Stomach (tissue), 4 donors: ENCODE measurements at regions not wholly inside any gene's neighbourhood (a gene's known extent, or its start where the extent isn't known, plus 50 kb on each side); places are given as distances from the start of the nearest gene placed in this dataset.

Experiments
- POLR2A ChIP-seq, 4 donors: fragments of 450-650 bp; IDR thresholded peaks; one replicate each; pipeline ENCODE4 v1.6.1; 2016; ENCODE audit warnings: antibody characterized with exemption in 4 of 4, control low read depth in 2 of 4, mild to moderate bottlenecking in 1 of 4, moderate library complexity in 1 of 4
- TF ChIP-seq, protein P1 (sequence below), 7 experiments: fragments of 450-650 bp in 4 of 7; fragments of 200-600 bp in 3 of 7; sonication (generic) in 3 of 7; IDR thresholded peaks; one replicate each; pipeline ENCODE4 v1.5.1; 2016 to 2019; ENCODE audit warnings: antibody characterized with exemption in 7 of 7, control low read depth in 2 of 7, mild to moderate bottlenecking in 1 of 7

DNA sequence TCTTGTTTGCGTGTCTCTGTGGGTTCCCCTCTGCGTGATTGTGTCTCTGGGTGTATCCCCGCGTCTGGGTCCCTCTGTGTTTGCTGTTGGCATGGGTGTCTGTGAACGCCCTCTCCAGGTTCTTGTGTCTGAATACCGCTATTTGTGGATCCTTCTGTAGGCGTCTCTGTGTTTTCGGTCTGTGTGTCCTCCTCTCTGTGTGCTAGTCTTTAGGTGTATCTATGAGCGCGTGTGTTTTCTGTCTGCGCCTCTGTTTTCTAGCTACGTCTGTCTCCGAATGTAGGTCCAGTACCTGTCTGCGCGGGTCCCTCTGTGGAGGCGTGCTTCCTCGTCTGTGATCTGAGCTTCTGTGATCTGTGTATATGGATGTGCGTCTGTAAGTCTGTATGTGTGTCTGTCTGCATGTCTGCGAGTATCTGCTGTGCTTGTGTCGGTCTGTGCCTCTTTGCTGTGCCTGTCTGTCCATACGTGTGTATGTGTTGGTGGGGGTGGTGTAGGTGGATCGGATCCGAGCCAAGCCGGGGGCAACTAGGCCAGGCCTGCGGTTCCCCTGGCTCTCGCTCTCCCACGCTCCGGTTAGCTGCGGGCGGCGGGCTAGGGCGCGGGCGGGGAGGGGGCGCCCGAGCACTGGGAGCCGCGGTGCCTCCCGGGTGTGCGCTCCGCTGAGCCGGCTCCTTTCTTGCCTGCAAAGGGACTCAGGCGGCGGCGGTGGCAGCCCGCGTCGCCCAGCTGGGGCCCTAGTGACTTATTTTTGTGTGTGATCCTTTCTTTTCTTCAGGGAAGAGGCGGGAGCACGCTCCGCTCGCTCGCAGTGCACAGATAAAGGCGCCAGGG, 105.3 kb upstream of the E2F8 start:
- TF ChIP-seq POLR2A (IDR thresholded peaks at IDR 0.05), result no peak
- TF ChIP-seq, protein P1, sequence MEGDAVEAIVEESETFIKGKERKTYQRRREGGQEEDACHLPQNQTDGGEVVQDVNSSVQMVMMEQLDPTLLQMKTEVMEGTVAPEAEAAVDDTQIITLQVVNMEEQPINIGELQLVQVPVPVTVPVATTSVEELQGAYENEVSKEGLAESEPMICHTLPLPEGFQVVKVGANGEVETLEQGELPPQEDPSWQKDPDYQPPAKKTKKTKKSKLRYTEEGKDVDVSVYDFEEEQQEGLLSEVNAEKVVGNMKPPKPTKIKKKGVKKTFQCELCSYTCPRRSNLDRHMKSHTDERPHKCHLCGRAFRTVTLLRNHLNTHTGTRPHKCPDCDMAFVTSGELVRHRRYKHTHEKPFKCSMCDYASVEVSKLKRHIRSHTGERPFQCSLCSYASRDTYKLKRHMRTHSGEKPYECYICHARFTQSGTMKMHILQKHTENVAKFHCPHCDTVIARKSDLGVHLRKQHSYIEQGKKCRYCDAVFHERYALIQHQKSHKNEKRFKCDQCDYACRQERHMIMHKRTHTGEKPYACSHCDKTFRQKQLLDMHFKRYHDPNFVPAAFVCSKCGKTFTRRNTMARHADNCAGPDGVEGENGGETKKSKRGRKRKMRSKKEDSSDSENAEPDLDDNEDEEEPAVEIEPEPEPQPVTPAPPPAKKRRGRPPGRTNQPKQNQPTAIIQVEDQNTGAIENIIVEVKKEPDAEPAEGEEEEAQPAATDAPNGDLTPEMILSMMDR (IDR thresholded peaks at IDR 0.05), result no peak
